ENCODE measurements at regions not wholly inside any gene's neighbourhood (a gene's known extent, or its start where the extent isn't known, plus 50 kb on each side); places are given as distances from the start of the nearest gene placed in this dataset.

DNA sequence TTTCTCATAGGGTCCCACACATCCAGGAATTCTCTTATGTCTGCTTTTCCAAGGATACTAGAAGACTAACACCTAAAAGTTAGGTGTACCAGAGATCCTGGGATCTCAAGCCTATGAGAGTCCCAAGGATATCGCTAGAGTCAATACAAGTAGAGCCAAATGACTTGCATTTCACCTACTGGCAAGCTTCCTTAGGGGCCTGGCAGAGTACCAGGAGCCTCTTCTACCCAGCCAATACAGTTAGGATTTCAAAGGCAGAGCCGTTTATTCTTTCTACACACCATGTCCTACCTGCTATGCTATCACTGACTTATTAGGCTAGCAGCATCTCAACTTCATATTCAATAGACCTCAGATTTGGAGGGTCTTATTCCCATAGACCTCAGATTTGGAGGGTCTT is 53.5 kb upstream of the UNC5B start:
- 54% methylated on average over 2 of the region's 2 CpGs for WGBS
- Histone ChIP-seq H3K4me3 (no peak overlapping the region), H3K27ac (no peak overlapping the region), H3K4me1 (replicated peaks) (no peaks in the 10 kb centered on the region), H3K9me3 (no peaks in the 10 kb centered on the region), H3K27me3 (replicated peaks; ENCODE audit: insufficient read depth) (no peaks in the 10 kb centered on the region), H3K36me3 (no peaks in the 10 kb centered on the region)
- intact Hi-C loops (cut with DNase I) = no loop called here
- TF ChIP-seq POLR2A (IDR thresholded peaks at IDR 0.05) (no peak), POLR2AphosphoS5 (IDR thresholded peaks at IDR 0.05) (no peak)
- TF ChIP-seq, protein P1, sequence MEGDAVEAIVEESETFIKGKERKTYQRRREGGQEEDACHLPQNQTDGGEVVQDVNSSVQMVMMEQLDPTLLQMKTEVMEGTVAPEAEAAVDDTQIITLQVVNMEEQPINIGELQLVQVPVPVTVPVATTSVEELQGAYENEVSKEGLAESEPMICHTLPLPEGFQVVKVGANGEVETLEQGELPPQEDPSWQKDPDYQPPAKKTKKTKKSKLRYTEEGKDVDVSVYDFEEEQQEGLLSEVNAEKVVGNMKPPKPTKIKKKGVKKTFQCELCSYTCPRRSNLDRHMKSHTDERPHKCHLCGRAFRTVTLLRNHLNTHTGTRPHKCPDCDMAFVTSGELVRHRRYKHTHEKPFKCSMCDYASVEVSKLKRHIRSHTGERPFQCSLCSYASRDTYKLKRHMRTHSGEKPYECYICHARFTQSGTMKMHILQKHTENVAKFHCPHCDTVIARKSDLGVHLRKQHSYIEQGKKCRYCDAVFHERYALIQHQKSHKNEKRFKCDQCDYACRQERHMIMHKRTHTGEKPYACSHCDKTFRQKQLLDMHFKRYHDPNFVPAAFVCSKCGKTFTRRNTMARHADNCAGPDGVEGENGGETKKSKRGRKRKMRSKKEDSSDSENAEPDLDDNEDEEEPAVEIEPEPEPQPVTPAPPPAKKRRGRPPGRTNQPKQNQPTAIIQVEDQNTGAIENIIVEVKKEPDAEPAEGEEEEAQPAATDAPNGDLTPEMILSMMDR (IDR thresholded peaks at IDR 0.05) = no peak
- no peak for DNase-seq (ENCODE audit: low spot score)

GRCh38 chr10:71159892-71160291 is 52.5 kb upstream of the UNC5B start:
- no peak for TF ChIP-seq POLR2A (IDR thresholded peaks at IDR 0.05)
- no peak for TF ChIP-seq POLR2AphosphoS5 (IDR thresholded peaks at IDR 0.05)
- TF ChIP-seq, protein P1 (IDR thresholded peaks at IDR 0.05) = no peak
- intact Hi-C loops (cut with DNase I) = no loop called here
- DNase-seq (ENCODE audit: low spot score) = no peak
- Histone ChIP-seq H3K27me3 (replicated peaks; ENCODE audit: insufficient read depth) (no peaks in the 10 kb centered on the region), H3K4me3 (no peak overlapping the region), H3K9me3 (no peaks in the 10 kb centered on the region), H3K27ac (no peak overlapping the region), H3K36me3 (no peaks in the 10 kb centered on the region), H3K4me1 (replicated peaks) (no peaks in the 10 kb centered on the region)
- 91% methylated on average over 5 of the region's 5 CpGs for WGBS

DNA sequence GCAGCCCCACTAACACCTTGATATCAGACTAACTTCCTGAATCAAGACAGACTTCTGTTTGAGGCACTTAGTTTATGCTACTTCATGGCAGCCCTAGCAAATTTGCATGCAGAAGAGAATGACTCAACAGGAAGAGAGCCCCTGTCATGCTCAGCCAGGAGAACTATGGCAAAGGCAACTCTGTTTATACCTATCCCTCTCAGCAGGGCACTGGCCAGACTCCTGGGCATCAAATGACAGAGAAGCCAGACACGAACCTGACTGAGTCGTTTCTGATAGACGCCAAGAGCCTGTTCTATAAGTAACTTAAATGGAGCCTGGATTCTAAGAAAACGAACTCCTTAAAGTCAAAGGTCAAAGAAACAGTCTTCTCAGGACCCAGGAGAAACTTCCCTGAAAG is 50.9 kb upstream of the UNC5B start:
- Histone ChIP-seq H3K27me3 (replicated peaks; ENCODE audit: insufficient read depth) (no peaks in the 10 kb centered on the region), H3K27ac (no peak overlapping the region), H3K9me3 (no peaks in the 10 kb centered on the region), H3K4me3 (no peak overlapping the region), H3K4me1 (replicated peaks) (no peaks in the 10 kb centered on the region), H3K36me3 (no peaks in the 10 kb centered on the region)
- TF ChIP-seq POLR2AphosphoS5 (IDR thresholded peaks at IDR 0.05) = no peak
- no peak for TF ChIP-seq POLR2A (IDR thresholded peaks at IDR 0.05)
- TF ChIP-seq, protein P1 (IDR thresholded peaks at IDR 0.05) = no peak
- DNase-seq (ENCODE audit: low spot score) = no peak
- intact Hi-C loops (cut with DNase I) = no loop called here
- WGBS = 67% methylated on average over 4 of the region's 4 CpGs
